Activated CD4-positive, alpha-beta memory T cell treated with anti-CD3 and anti-CD28 coated beads, Interleukin-2, amount 10 ng/mL, durations not matched to agents 7 days and 5 days (primary cell): ENCODE measurements at regions not wholly inside any gene's neighbourhood (a gene's known extent, or its start where the extent isn't known, plus 50 kb on each side); places are given as distances from the start of the nearest gene placed in this dataset.
"Not testable (repeated sequence)": the region's sequence is repeated elsewhere in the genome, so short reads cannot be mapped to it uniquely, and the experiment has no call there.

Source experiments
- CTCF ChIA-PET: fragments of 350-600 bp; sonication (Branson Sonifier 250); formaldehyde crosslinking; loops from one replicate; lab custom pipeline; 2021; ENCODE audit warnings: antibody characterized with exemption, inconsistent platforms; lab: Charles Lee
- POLR2A ChIA-PET: fragments of 350-600 bp; sonication (Branson Sonifier 250); formaldehyde crosslinking; loops from one replicate; lab custom pipeline; 2021; ENCODE audit warnings: antibody characterized with exemption; lab: Charles Lee
- DNase-seq: peaks from one replicate; pipeline ENCODE4 v3.0.0-alpha.2; 2020
- H3K27ac Mint-ChIP-seq: one replicate; pipeline ENCODE4 v1.8.0; 2021; ENCODE audit warnings: mild to moderate bottlenecking, mixed read lengths
- H3K27me3 Mint-ChIP-seq: one replicate; pipeline ENCODE4 v1.8.0; 2021; ENCODE audit warnings: mixed read lengths
- H3K36me3 Mint-ChIP-seq: one replicate; pipeline ENCODE4 v1.8.0; 2021; ENCODE audit warnings: low read depth, mixed read lengths
- H3K4me1 Mint-ChIP-seq: one replicate; pipeline ENCODE4 v1.8.0; 2021; ENCODE audit warnings: mixed read lengths
- H3K4me3 Mint-ChIP-seq: one replicate; pipeline ENCODE4 v1.8.0; 2021; ENCODE audit warnings: mild to moderate bottlenecking, mixed read lengths
- H3K9me3 Mint-ChIP-seq: one replicate; pipeline ENCODE4 v1.8.0; 2021; ENCODE audit warnings: mixed read lengths

DNA sequence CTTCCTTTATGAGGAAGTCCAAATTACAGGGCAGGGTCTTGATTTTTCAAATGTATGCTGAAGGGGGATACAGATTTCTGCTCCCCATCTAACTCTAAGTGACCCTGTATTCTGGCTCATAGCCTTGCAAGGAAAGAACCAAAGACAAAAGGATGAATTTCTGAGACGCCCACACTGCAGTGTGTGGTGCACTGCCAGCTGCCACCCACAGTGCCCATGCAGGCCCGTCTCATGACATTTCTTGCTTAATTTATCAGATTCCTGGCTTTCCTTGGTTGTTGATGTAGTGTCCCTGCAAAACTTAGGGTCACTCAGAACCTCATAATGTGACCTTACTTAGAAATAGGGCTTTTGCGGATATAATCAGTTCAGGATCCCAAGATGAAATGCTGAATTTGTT is 68.0 kb downstream of the CBLN4 start:
- Mint-ChIP-seq H3K4me1 (no peaks in the 10 kb centered on the region), H3K27ac (no peak overlapping the region), H3K27me3 (no peaks in the 10 kb centered on the region), H3K36me3 (no peaks in the 10 kb centered on the region), H3K9me3 (peaks cover 11% of the 10 kb centered on the region), H3K4me3 (no peak overlapping the region)
- DNase-seq, result no peak
- ChIA-PET POLR2A (no interaction called here), CTCF (no interaction called here)

GRCh38 chr20:55936209-55936595 is 69.1 kb downstream of the CBLN4 start:
- ChIA-PET CTCF (no interaction called here), POLR2A (no interaction called here)
- no peaks in the 10 kb centered on the region for H3K36me3 Mint-ChIP-seq
- no peak overlapping the region for H3K27ac Mint-ChIP-seq
- H3K9me3 Mint-ChIP-seq, result peaks cover 16% of the 10 kb centered on the region
- no peaks in the 10 kb centered on the region for H3K4me1 Mint-ChIP-seq
- H3K27me3 Mint-ChIP-seq, result no peaks in the 10 kb centered on the region
- no peak overlapping the region for H3K4me3 Mint-ChIP-seq
- DNase-seq, result no peak

DNA sequence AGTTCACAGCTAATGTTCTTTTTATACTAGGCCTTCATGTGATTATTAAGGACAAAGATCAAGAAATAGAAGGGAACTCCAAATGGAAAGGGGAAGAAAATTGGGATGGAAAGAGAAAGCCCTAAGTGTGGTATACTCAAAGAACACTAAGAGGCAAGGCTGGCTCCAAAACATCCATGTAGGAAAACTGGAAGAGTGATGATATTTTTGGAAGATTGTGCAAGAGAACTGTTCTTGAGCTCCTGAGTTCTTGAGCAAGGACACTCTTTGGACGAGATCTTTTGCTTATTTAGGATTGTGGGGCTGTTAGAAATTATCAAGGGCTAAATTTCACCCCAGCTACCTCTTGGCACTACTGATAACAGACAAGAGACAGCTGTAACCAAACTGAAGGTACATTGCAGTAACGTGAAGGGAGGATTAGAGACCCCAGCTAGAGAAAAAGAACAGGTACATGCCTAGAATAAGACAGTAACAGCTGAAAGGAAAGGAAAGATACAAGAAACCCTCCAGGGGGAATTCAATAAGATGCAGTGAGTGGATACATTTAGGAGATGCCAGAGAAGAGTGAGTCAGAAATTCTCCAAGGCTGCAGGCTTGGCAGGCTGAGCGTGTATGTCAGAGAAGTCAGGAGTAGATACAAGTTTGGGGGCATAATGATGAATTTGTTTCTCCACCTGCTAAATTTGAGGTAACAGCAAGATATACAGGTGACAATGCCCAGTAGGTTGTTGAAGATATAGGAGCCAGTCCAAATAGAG is 69.7 kb downstream of the CBLN4 start:
- no peaks in the 10 kb centered on the region for H3K4me1 Mint-ChIP-seq
- H3K27me3 Mint-ChIP-seq, result no peaks in the 10 kb centered on the region
- ChIA-PET CTCF (no interaction called here), POLR2A (no interaction called here)
- no peak for DNase-seq
- no peak overlapping the region for H3K4me3 Mint-ChIP-seq
- no peak overlapping the region for H3K27ac Mint-ChIP-seq
- H3K9me3 Mint-ChIP-seq, result peaks cover 16% of the 10 kb centered on the region
- H3K36me3 Mint-ChIP-seq, result no peaks in the 10 kb centered on the region

DNA sequence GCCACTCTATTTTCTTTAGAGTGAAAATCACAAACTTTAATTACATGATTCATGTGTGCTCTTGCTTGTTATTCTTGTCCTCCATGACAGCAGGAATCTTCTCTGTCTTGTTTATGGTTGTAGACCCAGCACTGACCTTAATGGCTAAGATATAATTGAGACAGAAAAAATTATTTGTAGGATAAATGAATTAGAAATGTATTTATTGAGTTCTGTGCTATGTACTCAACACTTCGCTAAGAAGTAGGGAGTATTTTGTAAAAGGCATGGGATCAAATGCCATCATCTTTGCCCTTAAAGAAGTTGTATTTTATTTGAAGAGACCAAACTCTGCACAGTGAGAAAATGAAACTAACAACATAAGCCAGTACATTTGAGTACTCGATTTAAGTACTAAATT is 71.2 kb downstream of the CBLN4 start:
- H3K27me3 Mint-ChIP-seq, result no peaks in the 10 kb centered on the region
- DNase-seq, result no peak
- no peaks in the 10 kb centered on the region for H3K4me1 Mint-ChIP-seq
- H3K36me3 Mint-ChIP-seq, result no peaks in the 10 kb centered on the region
- ChIA-PET CTCF (no interaction called here), POLR2A (no interaction called here)
- H3K27ac Mint-ChIP-seq, result no peak overlapping the region
- H3K4me3 Mint-ChIP-seq, result no peak overlapping the region
- H3K9me3 Mint-ChIP-seq, result peaks cover 11% of the 10 kb centered on the region

- peaks cover 11% of the 10 kb centered on the region for H3K9me3 Mint-ChIP-seq
- H3K4me3 Mint-ChIP-seq, POLR2A ChIA-PET, H3K27ac Mint-ChIP-seq, DNase-seq, CTCF ChIA-PET, H3K36me3 Mint-ChIP-seq, H3K27me3 Mint-ChIP-seq, H3K4me1 Mint-ChIP-seq: not testable (repeated sequence)
These were observed 74.4 kb downstream of the CBLN4 start for GRCh38 chr20:55930876-55931275.

- Mint-ChIP-seq H3K27ac (no peak overlapping the region), H3K9me3 (peaks cover 9% of the 10 kb centered on the region), H3K4me3 (no peak overlapping the region), H3K4me1 (no peaks in the 10 kb centered on the region), H3K36me3 (no peaks in the 10 kb centered on the region), H3K27me3 (no peaks in the 10 kb centered on the region)
- CTCF ChIA-PET, result no interaction called here
- no peak for DNase-seq
- POLR2A ChIA-PET, result no interaction called here
These were observed 77.1 kb downstream of the CBLN4 start for GRCh38 chr20:55928266-55928665.

- Mint-ChIP-seq H3K9me3 (peaks cover 9% of the 10 kb centered on the region), H3K27me3 (no peaks in the 10 kb centered on the region), H3K4me1 (no peaks in the 10 kb centered on the region), H3K4me3 (no peak overlapping the region), H3K36me3 (no peaks in the 10 kb centered on the region), H3K27ac (no peak overlapping the region)
- POLR2A ChIA-PET, result no interaction called here
- CTCF ChIA-PET, result no interaction called here
- DNase-seq, result no peak
These were observed 85.4 kb downstream of the CBLN4 start for GRCh38 chr20:55919956-55920355.

GRCh38 chr20:55919319-55919718 is 86.0 kb downstream of the CBLN4 start:
- peaks cover 9% of the 10 kb centered on the region for H3K9me3 Mint-ChIP-seq
- CTCF ChIA-PET, result no interaction called here
- no peak overlapping the region for H3K27ac Mint-ChIP-seq

GRCh38 chr20:55918471-55918870 is 86.8 kb downstream of the CBLN4 start:
- POLR2A ChIA-PET, result no interaction called here
- Mint-ChIP-seq H3K4me1 (no peaks in the 10 kb centered on the region), H3K27ac (no peak overlapping the region), H3K4me3 (no peak overlapping the region), H3K36me3 (no peaks in the 10 kb centered on the region), H3K27me3 (no peaks in the 10 kb centered on the region), H3K9me3 (peaks cover 9% of the 10 kb centered on the region)
- CTCF ChIA-PET, result no interaction called here
- DNase-seq, result no peak

More at GRCh38 chr20:55919319-55919718, 86.0 kb downstream of the CBLN4 start:
- POLR2A ChIA-PET, result no interaction called here
- Mint-ChIP-seq H3K27me3 (no peaks in the 10 kb centered on the region), H3K4me3 (no peak overlapping the region), H3K4me1 (no peaks in the 10 kb centered on the region), H3K36me3 (no peaks in the 10 kb centered on the region)
- DNase-seq, result no peak

DNA sequence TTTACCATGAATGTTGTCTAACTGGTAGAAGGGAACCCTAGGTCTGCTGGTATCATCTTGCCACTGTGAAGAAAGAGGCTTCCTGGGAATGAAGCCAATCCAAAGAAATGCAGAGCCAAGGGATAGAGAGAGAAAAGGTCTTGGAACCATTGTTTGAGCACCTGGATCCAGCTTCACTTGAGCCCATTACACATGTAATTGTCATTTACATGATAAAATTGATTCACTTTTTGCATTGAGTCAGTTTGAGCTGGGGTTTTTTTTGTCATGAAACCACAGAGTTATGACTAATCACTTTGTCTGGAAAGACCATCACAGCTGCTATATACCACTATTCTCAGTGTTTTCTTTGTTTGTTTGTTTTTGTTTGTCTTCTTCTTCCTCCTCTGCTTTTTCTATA is 112.3 kb downstream of the CBLN4 start:
- Mint-ChIP-seq H3K36me3 (no peaks in the 10 kb centered on the region), H3K27me3 (no peaks in the 10 kb centered on the region), H3K4me3 (no peak overlapping the region), H3K9me3 (peaks cover 9% of the 10 kb centered on the region), H3K27ac (no peak overlapping the region), H3K4me1 (no peaks in the 10 kb centered on the region)
- CTCF ChIA-PET, result no interaction called here
- no peak for DNase-seq
- POLR2A ChIA-PET, result no interaction called here

DNA sequence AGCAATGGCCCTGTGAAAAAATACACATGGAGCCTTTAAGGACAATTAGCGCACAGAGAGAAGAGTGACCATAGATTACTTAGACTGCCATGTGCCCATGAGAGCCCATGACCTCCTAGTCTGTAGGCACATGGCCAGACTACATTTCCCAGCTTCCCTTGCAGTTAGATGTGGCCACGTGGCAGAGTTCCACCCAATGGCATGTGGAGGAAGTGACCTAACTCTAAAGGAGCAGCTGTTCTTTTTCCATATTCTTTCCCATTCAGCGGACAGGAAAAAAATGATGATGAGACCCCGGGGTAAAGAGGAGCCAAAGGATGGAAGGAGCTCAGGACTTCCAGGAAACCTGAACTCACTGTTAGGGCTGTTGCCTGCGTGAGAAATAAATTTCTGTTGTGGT is 116.6 kb downstream of the CBLN4 start:
- Mint-ChIP-seq H3K9me3 (peaks cover 17% of the 10 kb centered on the region), H3K4me1 (no peaks in the 10 kb centered on the region), H3K27ac (no peak overlapping the region), H3K4me3 (no peak overlapping the region), H3K27me3 (no peaks in the 10 kb centered on the region), H3K36me3 (no peaks in the 10 kb centered on the region)
- CTCF ChIA-PET, result interaction anchor here (0.6 kb wide), 1 partner anchor 168 kb away, joined by 3 read pairs; no protein-coding TSS in a partner anchor
- DNase-seq, result no peak
- POLR2A ChIA-PET, result no interaction called here

GRCh38 chr20:55882910-55883309 is 122.4 kb downstream of the CBLN4 start:
- no peaks in the 10 kb centered on the region for H3K27me3 Mint-ChIP-seq
- H3K36me3 Mint-ChIP-seq, result no peaks in the 10 kb centered on the region
- CTCF ChIA-PET, result no interaction called here
- H3K9me3 Mint-ChIP-seq, result peaks cover 26% of the 10 kb centered on the region
- no peak for DNase-seq
- H3K4me3 Mint-ChIP-seq, result no peak overlapping the region
- POLR2A ChIA-PET, result no interaction called here
- H3K4me1 Mint-ChIP-seq, result no peaks in the 10 kb centered on the region
- no peak overlapping the region for H3K27ac Mint-ChIP-seq

- no peak for DNase-seq
- H3K9me3 Mint-ChIP-seq, result peaks cover 23% of the 10 kb centered on the region
- H3K27ac Mint-ChIP-seq, result no peak overlapping the region
- ChIA-PET CTCF (no interaction called here), POLR2A (no interaction called here)
- no peaks in the 10 kb centered on the region for H3K36me3 Mint-ChIP-seq
- no peaks in the 10 kb centered on the region for H3K4me1 Mint-ChIP-seq
- no peak overlapping the region for H3K4me3 Mint-ChIP-seq
- H3K27me3 Mint-ChIP-seq, result no peaks in the 10 kb centered on the region
These were observed 123.0 kb downstream of the CBLN4 start for GRCh38 chr20:55882286-55882685.

- no peak for DNase-seq
- no peaks in the 10 kb centered on the region for H3K27me3 Mint-ChIP-seq
- ChIA-PET CTCF (no interaction called here), POLR2A (no interaction called here)
- H3K36me3 Mint-ChIP-seq, result no peaks in the 10 kb centered on the region
- H3K9me3 Mint-ChIP-seq, result peaks cover 23% of the 10 kb centered on the region
- no peaks in the 10 kb centered on the region for H3K4me1 Mint-ChIP-seq
- H3K4me3 Mint-ChIP-seq, result no peak overlapping the region
- no peak overlapping the region for H3K27ac Mint-ChIP-seq
These were observed 124.1 kb downstream of the CBLN4 start for GRCh38 chr20:55881204-55881603.
